ENCODE measurements at regions not wholly inside any gene's neighbourhood (a gene's known extent, or its start where the extent isn't known, plus 50 kb on each side); places are given as distances from the start of the nearest gene placed in this dataset.

DNA sequence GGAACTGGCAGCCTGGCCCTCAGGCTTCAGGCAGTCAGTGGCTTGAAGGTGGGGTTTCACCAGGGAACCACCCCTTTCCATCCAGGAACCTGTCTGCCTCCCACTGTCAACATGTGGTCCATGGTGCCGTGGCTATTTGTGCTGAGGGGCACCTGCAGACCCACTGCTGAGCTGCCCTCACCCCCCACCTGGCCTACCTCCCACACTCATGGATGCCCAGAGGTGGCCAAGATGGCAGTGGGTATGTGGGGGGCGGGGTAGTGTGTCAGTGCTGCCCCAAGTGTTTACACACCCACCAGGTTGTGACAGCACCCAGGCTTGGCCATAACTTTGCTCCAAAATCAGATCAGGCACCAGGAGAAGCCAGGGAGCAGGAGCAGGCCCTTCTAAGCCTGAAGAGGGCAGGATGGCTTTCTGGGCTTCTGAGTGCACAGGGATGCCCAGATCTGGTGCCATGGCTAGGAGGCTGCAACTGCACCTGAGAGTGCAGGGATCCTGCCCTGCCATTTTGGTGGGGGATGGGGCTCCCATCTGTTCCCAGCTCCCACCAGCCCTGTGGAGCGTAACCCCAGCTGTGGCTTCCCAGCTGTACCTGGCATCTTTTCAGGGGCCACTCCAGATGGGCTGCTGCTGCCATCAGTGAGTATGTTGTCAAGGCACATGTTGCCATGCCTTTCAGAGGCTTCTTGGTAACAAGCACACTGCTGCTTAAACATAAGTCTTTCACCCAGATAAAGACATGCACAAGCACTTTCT is 263.9 kb downstream of the LRIG3 start:
- Histone ChIP-seq H3K9me3 (no peaks in the 10 kb centered on the region), H3K27me3 (no peaks in the 10 kb centered on the region), H3K4me1 (no peaks in the 10 kb centered on the region), H3K4me3 (no peak overlapping the region), H3K36me3 (no peaks in the 10 kb centered on the region), H3K27ac (no peak overlapping the region)
- TF ChIP-seq, protein P1, sequence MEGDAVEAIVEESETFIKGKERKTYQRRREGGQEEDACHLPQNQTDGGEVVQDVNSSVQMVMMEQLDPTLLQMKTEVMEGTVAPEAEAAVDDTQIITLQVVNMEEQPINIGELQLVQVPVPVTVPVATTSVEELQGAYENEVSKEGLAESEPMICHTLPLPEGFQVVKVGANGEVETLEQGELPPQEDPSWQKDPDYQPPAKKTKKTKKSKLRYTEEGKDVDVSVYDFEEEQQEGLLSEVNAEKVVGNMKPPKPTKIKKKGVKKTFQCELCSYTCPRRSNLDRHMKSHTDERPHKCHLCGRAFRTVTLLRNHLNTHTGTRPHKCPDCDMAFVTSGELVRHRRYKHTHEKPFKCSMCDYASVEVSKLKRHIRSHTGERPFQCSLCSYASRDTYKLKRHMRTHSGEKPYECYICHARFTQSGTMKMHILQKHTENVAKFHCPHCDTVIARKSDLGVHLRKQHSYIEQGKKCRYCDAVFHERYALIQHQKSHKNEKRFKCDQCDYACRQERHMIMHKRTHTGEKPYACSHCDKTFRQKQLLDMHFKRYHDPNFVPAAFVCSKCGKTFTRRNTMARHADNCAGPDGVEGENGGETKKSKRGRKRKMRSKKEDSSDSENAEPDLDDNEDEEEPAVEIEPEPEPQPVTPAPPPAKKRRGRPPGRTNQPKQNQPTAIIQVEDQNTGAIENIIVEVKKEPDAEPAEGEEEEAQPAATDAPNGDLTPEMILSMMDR (IDR thresholded peaks at IDR 0.05) = no peak
- intact Hi-C loops (cut with DNase I) = no loop called here
- no peak for DNase-seq (ENCODE audit: low spot score in 2 of 2)

DNA sequence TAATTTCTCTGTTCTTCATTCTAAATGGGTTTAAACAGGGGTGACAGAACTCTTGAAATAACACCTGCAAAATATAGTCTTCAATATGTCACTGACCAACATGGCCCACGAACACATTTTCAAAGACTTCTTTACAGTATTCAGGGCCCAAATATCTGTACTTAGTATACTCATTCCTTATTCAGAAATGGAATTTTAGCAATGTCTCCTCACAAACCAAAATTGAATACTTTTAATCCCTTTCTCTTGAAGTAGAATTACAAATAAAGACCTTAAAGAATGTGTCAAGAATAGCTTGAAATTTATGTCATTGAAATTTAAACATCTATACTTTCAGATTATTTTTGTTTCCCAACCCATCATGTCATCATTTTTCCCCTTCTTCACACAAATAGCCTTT is 263.1 kb downstream of the LRIG3 start:
- Histone ChIP-seq H3K27ac (no peak overlapping the region), H3K4me1 (no peaks in the 10 kb centered on the region), H3K36me3 (no peaks in the 10 kb centered on the region), H3K9me3 (no peaks in the 10 kb centered on the region), H3K4me3 (no peak overlapping the region), H3K27me3 (no peaks in the 10 kb centered on the region)
- intact Hi-C loops (cut with DNase I) = no loop called here
- TF ChIP-seq, protein P1 (IDR thresholded peaks at IDR 0.05) = no peak
- no peak for DNase-seq (ENCODE audit: low spot score in 2 of 2)

DNA sequence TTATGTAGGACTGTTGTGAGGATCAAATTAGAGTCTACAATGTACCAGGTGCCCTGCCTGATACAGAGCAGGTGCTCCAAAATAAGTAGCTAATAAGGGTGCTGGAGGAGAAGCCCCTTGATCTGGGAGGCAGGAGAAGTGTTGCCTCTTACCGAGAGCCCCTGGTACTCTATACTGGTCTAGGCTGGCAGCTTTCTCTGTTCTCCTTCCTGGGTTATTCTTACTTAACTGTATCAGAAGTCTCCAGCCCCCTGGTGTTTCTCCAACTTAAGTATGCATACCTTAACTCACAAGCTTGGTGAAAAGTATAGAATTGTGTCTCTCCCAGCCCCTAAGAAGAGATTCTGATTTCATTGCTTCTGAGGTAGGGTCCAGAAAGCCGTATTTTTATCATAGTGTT is 254.9 kb downstream of the LRIG3 start:
- Histone ChIP-seq H3K4me3 (no peak overlapping the region), H3K36me3 (no peaks in the 10 kb centered on the region), H3K9me3 (no peaks in the 10 kb centered on the region), H3K27me3 (no peaks in the 10 kb centered on the region), H3K4me1 (no peaks in the 10 kb centered on the region), H3K27ac (no peak overlapping the region)
- no peak for DNase-seq (ENCODE audit: low spot score in 2 of 2)
- intact Hi-C loops (cut with DNase I) = no loop called here
- TF ChIP-seq, protein P1 (IDR thresholded peaks at IDR 0.05) = no peak

DNA sequence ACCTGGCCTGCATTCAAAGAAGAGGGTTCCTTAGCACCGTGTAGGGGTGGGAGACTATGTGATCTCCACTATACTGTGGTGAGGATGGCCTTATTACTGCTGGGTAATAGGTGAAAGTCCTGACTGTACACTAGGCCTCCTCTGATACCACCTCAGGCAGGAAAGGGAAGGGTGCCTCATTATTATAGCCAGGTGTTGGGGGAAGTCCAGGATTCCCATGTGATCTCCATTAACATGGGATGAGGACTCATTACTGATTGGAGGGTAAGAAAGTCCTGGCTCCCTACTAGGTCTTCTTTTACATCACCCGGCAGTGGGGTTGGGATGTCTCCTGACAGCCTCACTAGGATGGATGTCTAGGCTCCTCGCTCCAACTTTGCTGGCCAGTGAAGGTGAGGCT is 252.1 kb downstream of the LRIG3 start:
- TF ChIP-seq, protein P1 (IDR thresholded peaks at IDR 0.05) = no peak
- intact Hi-C loops (cut with DNase I) = no loop called here
- DNase-seq (ENCODE audit: low spot score in 2 of 2) = no peak
- Histone ChIP-seq H3K27ac (no peak overlapping the region), H3K9me3 (no peaks in the 10 kb centered on the region), H3K36me3 (no peaks in the 10 kb centered on the region), H3K27me3 (no peaks in the 10 kb centered on the region), H3K4me3 (no peak overlapping the region), H3K4me1 (no peaks in the 10 kb centered on the region)

DNA sequence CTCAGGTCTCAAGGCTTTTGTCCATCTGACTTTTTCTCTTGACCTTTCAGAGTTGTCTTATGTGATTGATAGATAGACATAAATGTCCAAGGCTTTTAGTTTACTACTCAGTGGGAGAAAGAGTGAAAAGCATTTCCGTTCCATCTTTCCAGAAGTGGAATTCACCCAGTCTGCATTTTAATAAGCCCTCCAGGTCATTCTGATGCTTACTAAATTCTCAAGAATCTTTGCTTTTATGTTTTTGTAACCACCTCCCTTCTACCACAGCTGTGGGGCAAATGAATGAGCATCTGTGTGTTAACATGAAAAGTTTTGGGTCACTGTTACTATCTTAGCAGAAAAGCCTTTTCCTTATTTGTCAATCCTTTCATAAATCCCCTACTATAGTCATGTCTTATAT is 251.4 kb downstream of the LRIG3 start:
- no peak for DNase-seq (ENCODE audit: low spot score in 2 of 2)
- TF ChIP-seq, protein P1 (IDR thresholded peaks at IDR 0.05) = no peak
- intact Hi-C loops (cut with DNase I) = no loop called here
- no peaks in the 10 kb centered on the region for H3K4me1 ChIP-seq
- H3K36me3 ChIP-seq = no peaks in the 10 kb centered on the region
- no peak overlapping the region for H3K27ac ChIP-seq
- H3K27me3 ChIP-seq = no peaks in the 10 kb centered on the region
- no peaks in the 10 kb centered on the region for H3K9me3 ChIP-seq
- H3K4me3 ChIP-seq = no peak overlapping the region

DNA sequence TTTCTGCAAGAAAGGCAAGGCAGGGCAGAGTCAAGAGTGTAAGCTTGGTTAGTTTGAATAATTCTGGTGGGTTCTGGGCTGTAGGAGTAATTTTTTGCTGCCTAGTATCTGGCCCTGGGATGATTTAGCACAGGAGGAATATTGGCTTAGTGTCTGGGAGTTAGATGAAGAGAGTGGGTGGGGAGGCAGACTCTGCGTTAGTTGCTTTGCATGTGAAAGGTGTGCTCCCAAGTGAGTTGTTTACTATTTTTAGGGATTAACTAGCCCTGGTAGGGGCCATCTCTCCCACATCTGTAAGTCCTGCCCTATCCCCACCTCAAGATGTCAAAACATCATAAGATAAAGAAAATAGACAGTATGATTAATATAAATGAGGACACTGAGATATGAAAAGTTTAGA is 249.7 kb downstream of the LRIG3 start:
- no peak overlapping the region for H3K27ac ChIP-seq
- DNase-seq (ENCODE audit: low spot score in 2 of 2) = no peak
- H3K4me3 ChIP-seq = no peak overlapping the region
- H3K4me1 ChIP-seq = no peaks in the 10 kb centered on the region
- H3K27me3 ChIP-seq = no peaks in the 10 kb centered on the region
- intact Hi-C loops (cut with DNase I) = no loop called here
- TF ChIP-seq, protein P1 (IDR thresholded peaks at IDR 0.05) = no peak
- no peaks in the 10 kb centered on the region for H3K36me3 ChIP-seq
- H3K9me3 ChIP-seq = no peaks in the 10 kb centered on the region
